ENCODE measurements at regions not wholly inside any gene's neighbourhood (a gene's known extent, or its start where the extent isn't known, plus 50 kb on each side); places are given as distances from the start of the nearest gene placed in this dataset.

DNA sequence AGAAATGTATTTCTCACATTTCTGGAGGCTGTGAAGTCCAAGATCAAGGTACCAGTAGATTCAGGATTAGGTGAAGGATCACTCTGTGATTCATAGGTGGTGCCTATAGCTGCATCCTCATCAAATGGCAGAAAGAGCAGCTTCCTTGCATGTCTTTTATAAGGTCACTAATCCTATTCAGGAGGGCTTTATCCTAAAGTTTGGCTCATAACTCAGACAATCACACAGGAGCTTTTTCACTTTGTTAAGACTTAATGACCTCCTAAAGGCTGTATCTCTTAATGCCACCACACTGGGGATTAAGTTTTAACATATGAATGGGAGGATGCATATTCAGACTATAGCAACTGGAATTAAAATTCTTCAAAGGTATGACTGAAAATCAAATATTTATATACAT is 861.1 kb downstream of the DACH1 start:
- TF ChIP-seq CTCF (IDR thresholded peaks at IDR 0.05) (no peak), POLR2A (IDR thresholded peaks at IDR 0.05) (no peak)

All from sigmoid colon (tissue), 3 donors.